Mesothelial cell of epicardium (in vitro differentiated cells): ENCODE measurements at regions not wholly inside any gene's neighbourhood (a gene's known extent, or its start where the extent isn't known, plus 50 kb on each side); places are given as distances from the start of the nearest gene placed in this dataset.

Experiments used
- DNase-seq, 2 experiments: peaks; one replicate each; pipeline ENCODE4 v3.0.0; 2021; ENCODE audit warnings: low spot score in 2 of 2; ENCODE audit not compliant: unreplicated experiment in 2 of 2
- H3K27ac Mint-ChIP-seq: 2 replicates; pipeline ENCODE4 v1.8.0; 2021; ENCODE audit warnings: mixed read lengths
- H3K27me3 Mint-ChIP-seq: 2 replicates; pipeline ENCODE4 v1.8.0; 2021; ENCODE audit warnings: low read depth, mixed read lengths
- H3K36me3 Mint-ChIP-seq: 2 replicates; pipeline ENCODE4 v1.8.0; 2021; ENCODE audit warnings: mixed read lengths
- H3K4me1 Mint-ChIP-seq: 2 replicates; pipeline ENCODE4 v1.8.0; 2021; ENCODE audit warnings: mixed read lengths
- H3K4me3 Mint-ChIP-seq: 2 replicates; pipeline ENCODE4 v1.8.0; 2021; ENCODE audit warnings: mild to moderate bottlenecking, moderate library complexity, mixed read lengths
- H3K9me3 Mint-ChIP-seq: 2 replicates; pipeline ENCODE4 v1.8.0; 2021; ENCODE audit warnings: mixed read lengths
- TF ChIP-seq, protein P1 (sequence below): fragments of 200-600 bp; sonication (generic); IDR thresholded peaks from one replicate; pipeline ENCODE4 v1.5.0; 2021; ENCODE audit warnings: antibody characterized with exemption; ENCODE audit not compliant: unreplicated experiment

DNA sequence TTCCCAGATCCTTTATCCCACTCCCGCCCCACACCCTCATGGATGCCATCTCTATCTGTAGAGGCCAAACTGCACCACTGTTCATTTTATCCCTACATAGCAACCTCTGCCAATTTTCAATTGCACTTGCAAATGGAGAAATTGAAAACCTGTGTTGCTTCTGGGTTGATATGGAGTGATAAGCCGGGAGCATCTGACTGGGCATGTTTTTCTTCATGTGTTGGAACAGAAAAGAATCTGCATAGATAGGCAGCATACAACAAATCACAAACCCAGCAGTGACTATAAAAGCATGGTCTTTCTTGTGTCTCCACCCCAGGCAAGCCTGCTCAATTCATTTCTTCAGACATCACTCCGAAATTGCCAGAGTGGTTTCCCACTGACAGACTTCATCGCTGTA is 608.8 kb upstream of the CAMK1G start:
- Mint-ChIP-seq H3K4me1 (peaks cover 3% of the 10 kb centered on the region), H3K4me3 (no peak overlapping the region), H3K27me3 (peaks cover 3% of the 10 kb centered on the region), H3K27ac (no peak overlapping the region), H3K36me3 (no peaks in the 10 kb centered on the region), H3K9me3 (no peaks in the 10 kb centered on the region)
- DNase-seq = no peak
- TF ChIP-seq, protein P1, sequence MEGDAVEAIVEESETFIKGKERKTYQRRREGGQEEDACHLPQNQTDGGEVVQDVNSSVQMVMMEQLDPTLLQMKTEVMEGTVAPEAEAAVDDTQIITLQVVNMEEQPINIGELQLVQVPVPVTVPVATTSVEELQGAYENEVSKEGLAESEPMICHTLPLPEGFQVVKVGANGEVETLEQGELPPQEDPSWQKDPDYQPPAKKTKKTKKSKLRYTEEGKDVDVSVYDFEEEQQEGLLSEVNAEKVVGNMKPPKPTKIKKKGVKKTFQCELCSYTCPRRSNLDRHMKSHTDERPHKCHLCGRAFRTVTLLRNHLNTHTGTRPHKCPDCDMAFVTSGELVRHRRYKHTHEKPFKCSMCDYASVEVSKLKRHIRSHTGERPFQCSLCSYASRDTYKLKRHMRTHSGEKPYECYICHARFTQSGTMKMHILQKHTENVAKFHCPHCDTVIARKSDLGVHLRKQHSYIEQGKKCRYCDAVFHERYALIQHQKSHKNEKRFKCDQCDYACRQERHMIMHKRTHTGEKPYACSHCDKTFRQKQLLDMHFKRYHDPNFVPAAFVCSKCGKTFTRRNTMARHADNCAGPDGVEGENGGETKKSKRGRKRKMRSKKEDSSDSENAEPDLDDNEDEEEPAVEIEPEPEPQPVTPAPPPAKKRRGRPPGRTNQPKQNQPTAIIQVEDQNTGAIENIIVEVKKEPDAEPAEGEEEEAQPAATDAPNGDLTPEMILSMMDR = no peak

DNA sequence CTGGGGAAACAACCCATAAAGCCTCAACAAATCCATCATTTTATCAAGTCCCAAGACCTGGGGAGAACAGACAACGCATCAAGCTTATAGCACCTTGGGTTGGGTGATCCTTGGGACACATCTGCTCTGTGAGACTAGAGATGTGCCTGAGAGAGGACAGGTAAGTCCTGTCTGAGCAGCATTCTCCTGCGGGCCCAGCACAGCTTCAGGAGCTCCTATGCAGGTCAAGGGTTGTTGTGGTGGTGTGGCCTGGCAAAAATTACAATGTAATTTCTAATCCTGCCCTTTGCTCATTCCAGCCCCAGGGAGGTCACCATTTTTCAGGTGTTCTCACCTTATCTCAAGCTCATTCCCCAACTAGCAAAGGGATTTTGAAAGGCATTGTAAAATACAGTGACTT is 608.1 kb upstream of the CAMK1G start:
- Mint-ChIP-seq H3K4me1 (peaks cover 3% of the 10 kb centered on the region), H3K4me3 (no peak overlapping the region), H3K9me3 (no peaks in the 10 kb centered on the region), H3K27me3 (peaks cover 3% of the 10 kb centered on the region), H3K36me3 (no peaks in the 10 kb centered on the region), H3K27ac (no peak overlapping the region)
- TF ChIP-seq, protein P1 = no peak
- no peak for DNase-seq

DNA sequence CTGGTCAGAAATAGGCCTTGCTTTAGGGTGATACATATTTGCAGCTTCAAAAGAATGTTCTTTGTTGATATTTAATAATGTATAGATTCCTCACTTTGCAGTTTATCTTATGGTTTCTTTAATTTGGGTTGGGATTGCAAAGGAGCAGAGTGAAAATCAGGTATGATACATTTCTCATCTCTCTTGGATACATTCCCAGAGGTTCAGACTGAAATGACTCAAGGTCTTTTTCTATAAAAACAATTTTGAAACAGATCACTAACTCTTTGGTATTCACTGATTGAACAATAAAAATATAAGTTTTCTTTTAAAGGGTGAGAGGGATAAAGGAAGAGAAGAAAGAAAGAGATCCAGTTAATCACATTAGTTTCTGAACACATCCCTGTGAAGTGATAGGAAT is 606.5 kb upstream of the CAMK1G start:
- Mint-ChIP-seq H3K36me3 (no peaks in the 10 kb centered on the region), H3K4me1 (peaks cover 3% of the 10 kb centered on the region), H3K27me3 (peaks cover 2% of the 10 kb centered on the region), H3K4me3 (no peak overlapping the region), H3K27ac (peak overlapping the region; percentile 30), H3K9me3 (no peaks in the 10 kb centered on the region)
- no peak for DNase-seq
- TF ChIP-seq, protein P1 = no peak

DNA sequence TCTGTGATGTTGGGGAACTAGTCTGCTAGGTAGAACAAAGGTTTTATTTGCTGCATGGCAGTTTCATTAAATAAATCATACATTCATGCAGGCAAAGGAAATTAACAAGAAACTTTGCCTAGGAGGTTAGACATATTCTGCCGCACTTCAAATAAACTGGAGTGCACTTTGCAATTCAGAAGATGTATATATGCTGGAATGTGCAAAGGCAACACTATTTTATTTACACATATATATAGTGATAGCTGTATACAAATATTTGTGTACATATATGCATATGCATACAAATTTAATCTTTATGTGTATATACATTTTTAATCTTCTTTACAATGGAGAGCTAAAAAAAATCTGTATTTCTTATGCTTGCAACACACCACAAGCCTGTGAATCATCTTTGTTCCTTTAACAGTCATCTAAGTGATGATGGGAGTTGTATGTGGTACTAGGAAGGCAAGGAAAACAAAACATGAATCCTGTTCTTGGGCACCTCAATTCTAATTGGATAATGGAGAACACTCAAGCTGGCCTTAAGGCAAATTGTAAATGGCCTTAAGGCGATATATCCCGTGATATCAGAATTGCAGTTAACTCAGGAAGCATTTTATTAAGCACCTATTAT is 605.8 kb upstream of the CAMK1G start:
- no peak overlapping the region for H3K27ac Mint-ChIP-seq
- no peak for DNase-seq
- no peak overlapping the region for H3K4me3 Mint-ChIP-seq
- H3K9me3 Mint-ChIP-seq = no peaks in the 10 kb centered on the region
- no peaks in the 10 kb centered on the region for H3K36me3 Mint-ChIP-seq
- H3K4me1 Mint-ChIP-seq = peaks cover 3% of the 10 kb centered on the region
- TF ChIP-seq, protein P1 = no peak
- H3K27me3 Mint-ChIP-seq = peaks cover 2% of the 10 kb centered on the region

DNA sequence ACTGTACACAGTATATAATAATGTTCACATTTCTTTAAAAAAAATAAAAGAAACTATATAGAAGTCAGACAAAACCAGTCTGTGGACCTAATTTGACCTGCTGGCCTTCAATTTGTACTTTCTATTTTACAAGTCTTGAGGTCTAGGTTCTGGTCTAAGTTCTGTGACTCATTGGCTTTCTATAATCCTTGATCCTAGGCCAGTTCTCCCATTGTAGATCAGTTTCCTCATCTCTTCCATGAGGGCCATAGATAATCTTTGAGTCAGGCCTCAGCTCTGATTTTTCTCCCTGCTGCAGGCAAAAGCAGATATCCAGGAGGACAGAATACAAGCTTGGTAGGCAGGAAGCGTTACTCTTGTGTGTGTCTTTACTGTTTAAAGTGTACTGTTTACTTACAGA is 603.7 kb upstream of the CAMK1G start:
- peaks cover 3% of the 10 kb centered on the region for H3K4me1 Mint-ChIP-seq
- H3K27me3 Mint-ChIP-seq = no peaks in the 10 kb centered on the region
- no peak for DNase-seq
- no peak overlapping the region for H3K27ac Mint-ChIP-seq
- TF ChIP-seq, protein P1 = no peak
- no peaks in the 10 kb centered on the region for H3K36me3 Mint-ChIP-seq
- no peak overlapping the region for H3K4me3 Mint-ChIP-seq
- peaks cover 7% of the 10 kb centered on the region for H3K9me3 Mint-ChIP-seq

DNA sequence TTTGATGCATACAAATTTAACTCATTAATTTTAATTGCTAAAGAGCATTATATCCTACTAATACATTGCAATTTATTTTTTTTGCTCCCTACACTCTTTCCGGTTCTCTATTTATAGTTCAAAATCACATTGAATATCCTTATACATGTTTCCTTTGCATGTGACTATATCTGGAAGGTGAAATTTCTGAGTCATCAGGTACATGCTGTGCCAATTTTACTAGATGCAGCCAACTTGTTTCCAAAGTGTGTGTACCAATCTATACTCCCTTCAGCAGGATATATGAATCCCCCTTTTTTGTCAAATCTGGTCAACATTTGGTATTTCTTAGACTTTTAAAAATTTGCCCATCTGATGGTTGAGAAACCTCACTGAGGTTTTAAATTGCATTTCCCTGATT is 602.9 kb upstream of the CAMK1G start:
- Mint-ChIP-seq H3K36me3 (no peaks in the 10 kb centered on the region), H3K27me3 (no peaks in the 10 kb centered on the region), H3K4me1 (peaks cover 3% of the 10 kb centered on the region), H3K9me3 (peaks cover 7% of the 10 kb centered on the region), H3K4me3 (no peak overlapping the region), H3K27ac (no peak overlapping the region)
- TF ChIP-seq, protein P1 = no peak
- no peak for DNase-seq
